ENCODE measurements at regions not wholly inside any gene's neighbourhood (a gene's known extent, or its start where the extent isn't known, plus 50 kb on each side); places are given as distances from the start of the nearest gene placed in this dataset.

DNA sequence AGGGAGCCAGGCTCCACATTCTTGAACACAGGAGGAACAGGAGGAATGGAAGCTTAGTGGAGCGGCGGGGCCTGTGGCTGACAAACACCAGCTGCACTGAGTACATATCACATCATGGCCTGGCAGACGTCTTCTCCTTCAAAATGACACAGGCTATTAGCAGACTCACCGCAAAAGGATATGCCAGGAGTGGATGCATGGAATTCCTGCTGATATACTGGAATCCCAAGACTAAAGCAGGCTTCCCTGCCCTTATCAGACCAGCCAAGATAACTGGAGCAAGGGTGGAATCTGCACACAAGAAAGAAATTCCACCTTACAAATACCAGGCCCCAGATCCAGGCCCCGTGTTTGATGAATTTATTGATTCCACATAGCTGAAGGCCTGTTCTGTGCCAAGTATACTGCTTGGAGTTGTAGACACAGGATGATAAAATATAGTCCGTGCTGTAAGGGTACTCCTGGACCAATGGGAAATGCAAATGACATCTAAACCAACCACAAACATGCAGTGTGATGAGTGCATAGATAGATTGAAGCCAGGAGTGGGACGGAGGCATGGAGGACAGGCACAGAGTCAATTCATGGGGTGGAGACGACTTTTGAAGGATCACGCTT, 480.5 kb upstream of the ZMIZ1 start:
- Mint-ChIP-seq H3K4me3 (ENCODE audit: unreplicated experiment) (no peak overlapping the region), H3K4me1 (ENCODE audit: insufficient read depth, unreplicated experiment) (no peaks in the 10 kb centered on the region), H3K27ac (ENCODE audit: low read depth, unreplicated experiment) (no peak overlapping the region), H3K9me3 (ENCODE audit: unreplicated experiment) (no peaks in the 10 kb centered on the region), H3K36me3 (ENCODE audit: insufficient read depth, unreplicated experiment) (no peaks in the 10 kb centered on the region), H3K27me3 (ENCODE audit: insufficient read depth, unreplicated experiment) (peaks cover 57% of the 10 kb centered on the region)
- no peak for DNase-seq (ENCODE audit: unreplicated experiment)
- TF ChIP-seq, protein P1, sequence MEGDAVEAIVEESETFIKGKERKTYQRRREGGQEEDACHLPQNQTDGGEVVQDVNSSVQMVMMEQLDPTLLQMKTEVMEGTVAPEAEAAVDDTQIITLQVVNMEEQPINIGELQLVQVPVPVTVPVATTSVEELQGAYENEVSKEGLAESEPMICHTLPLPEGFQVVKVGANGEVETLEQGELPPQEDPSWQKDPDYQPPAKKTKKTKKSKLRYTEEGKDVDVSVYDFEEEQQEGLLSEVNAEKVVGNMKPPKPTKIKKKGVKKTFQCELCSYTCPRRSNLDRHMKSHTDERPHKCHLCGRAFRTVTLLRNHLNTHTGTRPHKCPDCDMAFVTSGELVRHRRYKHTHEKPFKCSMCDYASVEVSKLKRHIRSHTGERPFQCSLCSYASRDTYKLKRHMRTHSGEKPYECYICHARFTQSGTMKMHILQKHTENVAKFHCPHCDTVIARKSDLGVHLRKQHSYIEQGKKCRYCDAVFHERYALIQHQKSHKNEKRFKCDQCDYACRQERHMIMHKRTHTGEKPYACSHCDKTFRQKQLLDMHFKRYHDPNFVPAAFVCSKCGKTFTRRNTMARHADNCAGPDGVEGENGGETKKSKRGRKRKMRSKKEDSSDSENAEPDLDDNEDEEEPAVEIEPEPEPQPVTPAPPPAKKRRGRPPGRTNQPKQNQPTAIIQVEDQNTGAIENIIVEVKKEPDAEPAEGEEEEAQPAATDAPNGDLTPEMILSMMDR (IDR thresholded peaks at IDR 0.05; ENCODE audit: unreplicated experiment) = no peak
- no TSS peak for BruUV-seq (replicated peaks)
- ChIA-PET POLR2A (interaction anchor here (0.8 kb wide), 1 partner anchor 10 kb away, joined by 3 read pairs; no protein-coding TSS in a partner anchor), CTCF (interaction anchor here (0.7 kb wide), 1 partner anchor 41 kb away, joined by 3 read pairs; no protein-coding TSS in a partner anchor)
- intact Hi-C loops (cut with micrococcal nuclease) = no loop called here

- H3K27ac Mint-ChIP-seq (ENCODE audit: low read depth, unreplicated experiment) = no peak overlapping the region
- DNase-seq (ENCODE audit: unreplicated experiment) = no peak
- no peaks in the 10 kb centered on the region for H3K9me3 Mint-ChIP-seq (ENCODE audit: unreplicated experiment)
- H3K4me1 Mint-ChIP-seq (ENCODE audit: insufficient read depth, unreplicated experiment) = no peaks in the 10 kb centered on the region
- intact Hi-C loops (cut with micrococcal nuclease) = no loop called here
- TF ChIP-seq, protein P1 (IDR thresholded peaks at IDR 0.05; ENCODE audit: unreplicated experiment) = no peak
- ChIA-PET POLR2A (no interaction called here), CTCF (interaction anchor here (0.6 to 0.7 kb wide), 2 partner anchors 61 to 756 kb away, joined by 3 read pairs; no protein-coding TSS in a partner anchor)
- no TSS peak for BruUV-seq (replicated peaks)
- peaks cover 44% of the 10 kb centered on the region for H3K27me3 Mint-ChIP-seq (ENCODE audit: insufficient read depth, unreplicated experiment)
- H3K4me3 Mint-ChIP-seq (ENCODE audit: unreplicated experiment) = no peak overlapping the region
- H3K36me3 Mint-ChIP-seq (ENCODE audit: insufficient read depth, unreplicated experiment) = no peaks in the 10 kb centered on the region
Observed at GRCh38 chr10:78589687-78590086, 479.1 kb upstream of the ZMIZ1 start.

DNA sequence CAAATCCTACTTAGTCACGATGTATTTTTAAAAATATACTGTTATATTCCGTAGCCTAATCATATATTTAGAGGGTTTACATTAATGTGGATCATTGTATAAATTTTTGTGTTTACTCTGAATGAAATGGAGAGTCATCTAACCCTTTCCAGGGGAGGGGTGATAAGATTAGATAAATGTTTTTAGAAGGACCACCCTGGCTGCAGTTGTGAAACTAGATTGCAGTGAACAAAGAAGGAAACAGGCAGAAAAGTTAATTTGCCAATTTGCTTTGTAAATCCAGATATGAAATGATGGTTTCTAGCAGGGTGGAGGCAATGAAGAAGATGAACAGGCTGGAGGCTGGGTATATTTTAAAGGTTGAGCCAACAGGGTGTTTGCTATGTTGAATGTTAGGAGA, 477.7 kb upstream of the ZMIZ1 start:
- BruUV-seq (replicated peaks) = no TSS peak
- DNase-seq (ENCODE audit: unreplicated experiment) = no peak
- peaks cover 35% of the 10 kb centered on the region for H3K27me3 Mint-ChIP-seq (ENCODE audit: insufficient read depth, unreplicated experiment)
- TF ChIP-seq, protein P1 (IDR thresholded peaks at IDR 0.05; ENCODE audit: unreplicated experiment) = no peak
- H3K9me3 Mint-ChIP-seq (ENCODE audit: unreplicated experiment) = no peaks in the 10 kb centered on the region
- ChIA-PET CTCF (no interaction called here), POLR2A (no interaction called here)
- no peak overlapping the region for H3K27ac Mint-ChIP-seq (ENCODE audit: low read depth, unreplicated experiment)
- intact Hi-C loops (cut with micrococcal nuclease) = no loop called here
- no peaks in the 10 kb centered on the region for H3K4me1 Mint-ChIP-seq (ENCODE audit: insufficient read depth, unreplicated experiment)
- no peaks in the 10 kb centered on the region for H3K36me3 Mint-ChIP-seq (ENCODE audit: insufficient read depth, unreplicated experiment)
- no peak overlapping the region for H3K4me3 Mint-ChIP-seq (ENCODE audit: unreplicated experiment)

GRCh38 chr10:78594559-78595268, 474.1 kb upstream of the ZMIZ1 start:
- ChIA-PET CTCF (no interaction called here), POLR2A (no interaction called here)
- no peak for DNase-seq (ENCODE audit: unreplicated experiment)
- no peaks in the 10 kb centered on the region for H3K4me1 Mint-ChIP-seq (ENCODE audit: insufficient read depth, unreplicated experiment)
- H3K4me3 Mint-ChIP-seq (ENCODE audit: unreplicated experiment) = no peak overlapping the region
- BruUV-seq (replicated peaks) = no TSS peak
- intact Hi-C loops (cut with micrococcal nuclease) = no loop called here
- no peak overlapping the region for H3K27ac Mint-ChIP-seq (ENCODE audit: low read depth, unreplicated experiment)
- TF ChIP-seq, protein P1 (IDR thresholded peaks at IDR 0.05; ENCODE audit: unreplicated experiment) = no peak
- H3K27me3 Mint-ChIP-seq (ENCODE audit: insufficient read depth, unreplicated experiment) = peaks cover 35% of the 10 kb centered on the region
- H3K36me3 Mint-ChIP-seq (ENCODE audit: insufficient read depth, unreplicated experiment) = no peaks in the 10 kb centered on the region
- H3K9me3 Mint-ChIP-seq (ENCODE audit: unreplicated experiment) = no peaks in the 10 kb centered on the region

Data from MCF 10A (cell line).